Immature natural killer cell (primary cell): ENCODE measurements at regions not wholly inside any gene's neighbourhood (a gene's known extent, or its start where the extent isn't known, plus 50 kb on each side); places are given as distances from the start of the nearest gene placed in this dataset.
"Not testable (repeated sequence)": the region's sequence is repeated elsewhere in the genome, so short reads cannot be mapped to it uniquely, and the experiment has no call there.

Experiments
- DNase-seq, 3 donors: peaks; one replicate each; pipeline ENCODE4 v3.0.0; 2022; ENCODE audit warnings: mixed read lengths in 1 of 3
- H3K27ac Mint-ChIP-seq, 6 donors: one replicate each; pipeline ENCODE4 v1.8.0; 2020; ENCODE audit warnings: mixed read lengths in 6 of 6, mild to moderate bottlenecking in 5 of 6, inconsistent platforms in 4 of 6, moderate library complexity in 3 of 6
- H3K27me3 Mint-ChIP-seq, 3 donors: one replicate each; pipeline ENCODE4 v1.8.0; 2020 to 2021; ENCODE audit warnings: low read depth in 3 of 3, mild to moderate bottlenecking in 3 of 3, mixed read lengths in 3 of 3, moderate library complexity in 3 of 3, inconsistent platforms in 1 of 3
- H3K36me3 Mint-ChIP-seq, 3 donors: one replicate each; pipeline ENCODE4 v1.8.0; 2020; ENCODE audit warnings: mixed read lengths in 3 of 3, inconsistent platforms in 2 of 3, mild to moderate bottlenecking in 2 of 3
- H3K4me1 Mint-ChIP-seq, 2 donors: one replicate each; pipeline ENCODE4 v1.8.0; 2020; ENCODE audit warnings: inconsistent platforms in 2 of 2, mild to moderate bottlenecking in 2 of 2, mixed read lengths in 2 of 2, moderate library complexity in 1 of 2
- H3K4me3 Mint-ChIP-seq, 5 donors: one replicate each; pipeline ENCODE4 v1.8.0; 2020; ENCODE audit warnings: mild to moderate bottlenecking in 5 of 5, mixed read lengths in 5 of 5, inconsistent platforms in 3 of 5, moderate library complexity in 3 of 5
- H3K9me3 Mint-ChIP-seq, 6 donors: one replicate each; pipeline ENCODE4 v1.8.0; 2020; ENCODE audit warnings: mild to moderate bottlenecking in 6 of 6, mixed read lengths in 6 of 6, inconsistent platforms in 4 of 6, moderate library complexity in 3 of 6

DNA sequence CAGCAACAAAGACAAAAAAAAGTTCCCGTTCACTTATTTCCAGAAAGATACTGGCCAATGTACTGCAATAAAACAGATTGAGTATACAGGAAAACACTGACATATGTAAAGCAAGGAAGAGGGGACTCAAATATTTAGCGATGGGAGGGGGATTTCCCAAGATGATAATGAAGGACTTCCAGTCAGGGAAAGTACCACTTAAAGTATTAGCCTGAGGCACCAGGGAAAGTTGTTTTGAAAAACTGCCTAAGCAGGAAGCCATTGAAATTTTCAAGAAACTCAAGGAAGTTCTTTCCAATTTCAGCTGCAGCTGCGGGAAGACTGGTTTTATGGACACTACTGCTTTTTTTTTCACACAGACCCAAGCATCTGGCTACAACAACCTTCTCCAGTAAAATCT lies 1007.4 kb upstream of the NOVA1 start:
- Mint-ChIP-seq H3K4me3 (no peak overlapping the region), H3K27ac (no peak overlapping the region), H3K36me3 (peaks cover 0 to 3% (median 0%) of the 10 kb centered on the region in 3 donors), H3K4me1 (no peaks in the 10 kb centered on the region), H3K27me3 (no peaks in the 10 kb centered on the region), H3K9me3 (peaks cover 8 to 38% (median 16%) of the 10 kb centered on the region in 6 donors)
- DNase-seq = no peak

DNA sequence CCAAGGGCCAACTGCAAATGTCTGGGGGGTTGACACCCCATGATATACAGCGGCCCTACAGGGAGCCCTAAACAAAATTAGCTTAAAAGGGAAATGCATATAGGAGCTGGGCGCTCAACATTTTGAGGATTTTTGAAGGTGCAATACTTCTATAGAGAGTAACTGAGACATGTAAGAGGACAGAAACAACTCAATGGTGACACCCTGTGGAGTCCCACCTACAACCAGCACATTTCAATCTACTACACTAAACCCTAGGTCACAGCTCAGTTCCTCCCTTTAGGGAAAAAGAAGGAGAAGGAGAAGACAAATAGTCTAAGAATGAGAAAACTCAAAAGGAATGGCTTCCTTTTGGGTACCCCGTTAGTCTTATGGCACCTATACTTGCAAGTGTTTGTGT lies 1010.5 kb upstream of the NOVA1 start:
- Mint-ChIP-seq H3K4me3 (no peak overlapping the region), H3K9me3 (peaks cover 4 to 48% (median 17%) of the 10 kb centered on the region in 6 donors), H3K36me3 (peaks cover 0 to 3% (median 0%) of the 10 kb centered on the region in 3 donors), H3K27ac (no peak overlapping the region), H3K27me3 (no peaks in the 10 kb centered on the region), H3K4me1 (no peaks in the 10 kb centered on the region)
- DNase-seq = no peak

DNA sequence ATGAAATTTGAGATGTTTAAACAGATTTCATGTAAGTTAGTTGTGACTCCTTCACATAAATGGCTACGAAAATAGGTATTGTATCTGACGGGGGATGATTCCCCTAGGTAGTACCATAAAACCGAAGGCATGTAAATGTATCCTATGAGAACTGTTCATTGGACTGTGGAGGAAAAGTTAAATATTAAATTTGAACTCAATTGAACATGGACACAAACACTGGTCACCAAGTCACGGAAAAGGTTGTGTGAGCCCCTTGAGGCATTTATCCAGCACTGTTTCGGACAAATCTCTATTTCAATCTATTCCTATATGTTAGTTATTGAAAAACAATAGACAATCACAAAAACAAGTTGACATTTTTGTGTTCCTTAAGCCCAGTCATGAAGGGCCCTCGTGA lies 1014.3 kb upstream of the NOVA1 start:
- H3K36me3 Mint-ChIP-seq = peaks cover 0 to 3% (median 0%) of the 10 kb centered on the region in 3 donors
- no peak overlapping the region for H3K4me3 Mint-ChIP-seq
- H3K27ac Mint-ChIP-seq = no peak overlapping the region
- H3K27me3 Mint-ChIP-seq = no peaks in the 10 kb centered on the region
- DNase-seq = no peak
- H3K9me3 Mint-ChIP-seq = peaks cover 4 to 33% (median 12%) of the 10 kb centered on the region in 6 donors
- H3K4me1 Mint-ChIP-seq = no peaks in the 10 kb centered on the region

DNA sequence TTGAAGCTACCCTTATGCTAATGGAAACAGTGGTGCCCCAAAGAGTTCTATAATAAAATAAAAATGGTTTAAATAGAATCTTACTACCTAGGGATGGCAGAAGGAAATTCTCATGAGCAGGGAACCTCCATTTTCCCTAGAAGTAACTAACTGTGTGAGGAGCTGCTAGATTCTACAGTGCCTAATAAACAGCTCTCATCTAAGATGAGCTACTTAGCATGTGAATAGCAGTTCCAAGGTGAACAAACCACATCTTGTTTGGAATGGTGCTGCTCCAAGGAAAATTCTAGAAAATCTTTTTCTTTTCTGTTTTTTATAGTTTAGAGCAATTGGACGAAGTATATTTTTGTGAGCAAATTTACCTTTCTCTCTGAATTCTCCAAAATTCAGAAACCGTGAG lies 1015.3 kb upstream of the NOVA1 start:
- H3K27ac Mint-ChIP-seq = no peak overlapping the region
- no peaks in the 10 kb centered on the region for H3K27me3 Mint-ChIP-seq
- no peaks in the 10 kb centered on the region for H3K4me1 Mint-ChIP-seq
- H3K9me3 Mint-ChIP-seq = peaks cover 2 to 29% (median 12%) of the 10 kb centered on the region in 6 donors
- H3K4me3 Mint-ChIP-seq = no peak overlapping the region
- no peak for DNase-seq
- H3K36me3 Mint-ChIP-seq = no peaks in the 10 kb centered on the region

DNA sequence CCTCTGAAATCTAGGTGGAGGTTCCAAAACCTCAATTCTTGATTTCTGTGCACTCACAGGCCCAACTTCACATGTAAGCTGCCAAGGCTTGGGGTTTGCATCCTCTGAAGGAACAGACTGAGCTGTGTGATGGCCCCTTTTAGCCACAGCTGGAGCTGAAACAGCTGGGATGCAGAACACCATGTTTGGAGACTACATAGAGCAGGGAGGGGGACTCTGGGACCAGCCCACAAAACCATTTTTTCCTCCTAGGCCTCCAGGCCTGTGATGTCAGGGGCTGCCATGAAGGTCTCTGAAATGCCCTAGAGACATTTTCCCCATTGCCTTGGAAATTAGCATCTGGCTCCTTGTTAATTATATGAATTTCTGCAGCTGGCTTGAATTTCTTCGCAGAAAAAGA lies 1025.9 kb upstream of the NOVA1 start:
- Mint-ChIP-seq H3K27me3 (no peaks in the 10 kb centered on the region), H3K4me1 (no peaks in the 10 kb centered on the region), H3K9me3 (peaks cover 10 to 59% (median 25%) of the 10 kb centered on the region in 6 donors), H3K36me3 (no peaks in the 10 kb centered on the region), H3K4me3 (no peak overlapping the region), H3K27ac (no peak overlapping the region)
- no peak for DNase-seq

- no peak for DNase-seq
- H3K27ac Mint-ChIP-seq = no peak overlapping the region
- H3K27me3 Mint-ChIP-seq = no peaks in the 10 kb centered on the region
- H3K9me3 Mint-ChIP-seq = peaks cover 0 to 52% (median 10%) of the 10 kb centered on the region in 6 donors
- H3K36me3 Mint-ChIP-seq = no peaks in the 10 kb centered on the region
- H3K4me1 Mint-ChIP-seq = no peaks in the 10 kb centered on the region
- no peak overlapping the region for H3K4me3 Mint-ChIP-seq
These were observed 1036.5 kb upstream of the NOVA1 start for GRCh38 chr14:27634056-27634970.

GRCh38 chr14:27640688-27641087 lies 1042.9 kb upstream of the NOVA1 start:
- not testable (repeated sequence) for H3K4me1 Mint-ChIP-seq

DNA sequence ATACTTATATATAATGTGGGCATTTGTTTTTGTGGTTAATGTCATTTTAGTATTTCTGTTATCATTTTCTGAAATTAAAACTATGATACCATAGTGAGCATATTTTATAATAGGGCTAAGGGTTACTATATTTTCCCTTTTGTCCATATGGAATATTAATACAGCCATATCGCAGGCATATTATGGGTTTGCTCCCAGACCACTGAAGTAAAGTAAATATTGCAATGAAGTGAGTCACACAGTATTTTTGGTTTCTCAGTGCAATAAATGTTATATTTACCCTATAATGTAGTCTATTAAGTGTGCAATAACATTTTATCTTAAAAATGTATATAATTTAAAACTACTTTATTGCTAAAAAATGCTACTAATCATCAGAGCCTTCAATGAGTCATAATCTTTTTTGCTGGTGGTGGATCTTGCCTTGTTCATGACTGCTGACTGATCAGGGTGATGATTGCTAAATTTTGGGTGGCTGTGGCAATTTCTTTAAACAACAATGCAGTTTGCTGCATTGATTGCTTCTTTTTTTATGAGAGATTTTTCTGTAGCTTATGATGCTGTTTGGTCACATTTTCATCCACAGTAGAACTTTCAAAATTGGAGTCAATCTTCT lies 1044.5 kb upstream of the NOVA1 start:
- H3K9me3 Mint-ChIP-seq = peaks cover 3 to 50% (median 18%) of the 10 kb centered on the region in 6 donors
- H3K36me3 Mint-ChIP-seq = no peaks in the 10 kb centered on the region
- H3K4me3 Mint-ChIP-seq = no peak overlapping the region
- DNase-seq = no peak
- no peak overlapping the region for H3K27ac Mint-ChIP-seq
- no peaks in the 10 kb centered on the region for H3K27me3 Mint-ChIP-seq
- H3K4me1 Mint-ChIP-seq = no peaks in the 10 kb centered on the region

More at GRCh38 chr14:27640688-27641087, 1042.9 kb upstream of the NOVA1 start:
- not testable (repeated sequence) for H3K36me3 Mint-ChIP-seq, DNase-seq, H3K4me3 Mint-ChIP-seq, H3K27ac Mint-ChIP-seq, H3K27me3 Mint-ChIP-seq
- peaks cover 3 to 58% (median 20%) of the 10 kb centered on the region in 6 donors for H3K9me3 Mint-ChIP-seq

- Mint-ChIP-seq H3K27me3 (peaks cover 0 to 2% (median 2%) of the 10 kb centered on the region in 3 donors), H3K27ac (no peak overlapping the region), H3K4me3 (no peak overlapping the region), H3K4me1 (no peaks in the 10 kb centered on the region), H3K9me3 (peaks cover 5 to 73% (median 34%) of the 10 kb centered on the region in 6 donors), H3K36me3 (peaks cover 0 to 2% (median 0%) of the 10 kb centered on the region in 3 donors)
- no peak for DNase-seq
These were observed 1062.8 kb upstream of the NOVA1 start for GRCh38 chr14:27660683-27661082.

DNA sequence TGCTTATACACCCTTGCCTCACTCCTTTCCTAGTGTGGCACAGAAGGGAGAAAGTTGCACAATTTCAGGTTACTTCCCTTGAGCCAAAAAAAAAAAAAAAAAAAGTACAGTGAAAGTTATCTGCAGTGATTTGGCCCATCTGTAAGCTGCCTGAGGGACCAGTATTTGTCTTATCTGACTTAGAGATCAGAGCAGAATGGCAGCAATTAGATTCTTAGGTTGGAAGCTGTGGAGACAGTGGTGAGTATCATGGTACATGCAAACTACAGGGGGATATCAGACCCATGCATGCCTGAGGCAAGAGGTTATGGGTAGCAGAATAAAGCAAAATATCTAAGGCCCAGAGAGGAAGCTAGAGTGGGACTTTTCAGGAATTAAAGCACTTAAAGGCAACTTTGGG lies 1070.7 kb upstream of the NOVA1 start:
- Mint-ChIP-seq H3K4me1 (peaks cover 0 to 2% of the 10 kb centered on the region in 2 donors), H3K27me3 (no peaks in the 10 kb centered on the region), H3K9me3 (peaks cover 14 to 57% (median 36%) of the 10 kb centered on the region in 6 donors), H3K27ac (no peak overlapping the region), H3K36me3 (peaks cover 0 to 6% (median 0%) of the 10 kb centered on the region in 3 donors), H3K4me3 (no peak overlapping the region)
- DNase-seq = no peak

DNA sequence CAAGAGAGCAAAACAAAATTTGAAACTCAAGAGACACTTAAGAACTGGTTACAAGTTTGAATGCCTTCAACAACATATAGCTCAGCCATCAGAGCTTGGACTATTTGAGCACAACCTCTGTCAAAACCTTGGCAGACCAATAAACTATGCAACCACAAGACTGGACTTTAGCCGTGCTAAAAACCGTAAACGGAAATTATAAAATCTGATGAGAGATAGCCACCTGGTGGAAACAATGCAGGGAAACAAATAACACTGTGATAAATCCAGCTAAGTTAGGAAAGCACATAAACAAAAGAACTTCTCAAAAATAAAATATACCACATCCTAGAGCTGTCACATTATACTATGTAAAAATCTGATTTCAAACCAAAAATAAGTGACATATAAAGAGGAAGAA lies 1074.2 kb upstream of the NOVA1 start:
- Mint-ChIP-seq H3K27me3 (no peaks in the 10 kb centered on the region), H3K27ac (no peak overlapping the region), H3K4me1 (peaks cover 0 to 2% of the 10 kb centered on the region in 2 donors), H3K36me3 (no peaks in the 10 kb centered on the region), H3K4me3 (no peak overlapping the region), H3K9me3 (peaks cover 12 to 48% (median 27%) of the 10 kb centered on the region in 6 donors)
- no peak for DNase-seq

DNA sequence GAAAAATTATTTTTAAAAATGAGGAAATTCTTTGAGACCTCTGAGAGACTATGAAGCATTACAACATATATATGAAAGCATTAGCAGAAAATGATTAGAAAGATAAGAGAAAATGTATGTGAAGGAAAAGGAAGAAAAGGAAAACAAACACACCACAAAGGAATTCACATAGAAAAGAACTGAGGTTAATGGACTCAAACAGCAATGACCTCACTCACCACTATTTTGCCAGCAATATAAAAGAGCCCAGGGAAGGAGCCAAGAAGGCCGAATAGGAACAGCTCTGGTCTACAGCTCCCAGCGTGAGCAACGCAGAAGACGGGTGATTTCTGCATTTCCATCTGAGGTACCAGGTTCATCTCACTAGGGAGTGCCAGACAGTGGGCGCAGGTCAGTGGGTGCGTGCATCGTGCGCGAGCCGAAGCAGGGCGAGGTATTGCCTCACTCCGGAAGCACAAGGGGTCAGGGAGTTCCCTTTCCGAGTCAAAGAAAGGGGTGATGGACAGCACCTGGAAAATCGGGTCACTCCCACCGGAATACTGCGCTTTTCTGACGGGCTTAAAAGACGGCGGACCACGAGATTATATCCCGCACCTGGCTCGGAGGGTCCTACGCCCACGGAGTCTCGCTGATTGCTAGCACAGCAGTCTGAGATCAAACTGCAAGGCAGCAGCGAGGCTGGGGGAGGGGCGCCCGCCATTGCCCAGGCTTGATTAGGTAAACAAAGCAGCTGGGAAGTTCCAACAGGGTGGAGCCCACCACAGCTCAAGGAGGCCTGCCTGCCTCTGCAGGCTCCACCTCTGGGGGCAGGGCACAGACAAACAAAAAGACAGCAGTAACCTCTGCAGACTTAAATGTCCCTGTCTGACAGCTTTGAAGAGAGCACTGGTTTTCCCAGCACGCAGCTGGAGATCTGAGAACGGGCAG lies 1075.2 kb upstream of the NOVA1 start:
- H3K36me3 Mint-ChIP-seq, H3K27ac Mint-ChIP-seq: not testable (repeated sequence)
- peaks cover 12 to 41% (median 25%) of the 10 kb centered on the region in 6 donors for H3K9me3 Mint-ChIP-seq

GRCh38 chr14:27686137-27686536 lies 1080.5 kb upstream of the FOXG1 start:
- Mint-ChIP-seq H3K4me3 (no peak overlapping the region), H3K36me3 (no peaks in the 10 kb centered on the region), H3K27ac (no peak overlapping the region), H3K27me3 (no peaks in the 10 kb centered on the region), H3K9me3 (peaks cover 0 to 29% (median 18%) of the 10 kb centered on the region in 6 donors), H3K4me1 (no peaks in the 10 kb centered on the region)
- DNase-seq = no peak

More for the DNA sequence above, 1075.2 kb upstream of the NOVA1 start:
- not testable (repeated sequence) for H3K4me1 Mint-ChIP-seq, DNase-seq, H3K4me3 Mint-ChIP-seq, H3K27me3 Mint-ChIP-seq
